Panc1 (cell line): ENCODE measurements at regions not wholly inside any gene's neighbourhood (a gene's known extent, or its start where the extent isn't known, plus 50 kb on each side); places are given as distances from the start of the nearest gene placed in this dataset.

ENCODE experiments used
- ATAC-seq: fragments of 200-7000 bp; cut with Tn5 transposase; 2 replicates; pipeline ENCODE4 v1.9.1; 2020; ENCODE audit warnings: mild to moderate bottlenecking, moderate library complexity
- BruUV-seq: library from RNA; stranded (reverse); fragments of 400-500 nt; replicated peaks from 2 replicates; lab custom pipeline; 2021; lab: Mats Ljungman, UMichigan
- CTCF ChIA-PET: fragments of 300-600 bp; sonication (Branson Sonifier 250); formaldehyde crosslinking; loops from one replicate; lab custom pipeline; 2022; ENCODE audit warnings: antibody characterized with exemption; lab: Charles Lee
- POLR2A ChIA-PET: fragments of 300-600 bp; sonication (Branson Sonifier 250); formaldehyde crosslinking; loops from one replicate; lab custom pipeline; 2022; ENCODE audit warnings: antibody characterized with exemption; lab: Charles Lee
- DNase-seq: peaks from one replicate; pipeline ENCODE4 v3.0.0-alpha.2; 2010; ENCODE audit warnings: low read depth, low spot score
- H3K27ac ChIP-seq: 2 replicates; pipeline ENCODE4 v1.5.1; 2011; ENCODE audit warnings: mild to moderate bottlenecking, low read length, inconsistent platforms
- H3K27me3 ChIP-seq: fragments of 200-500 bp; sonication (Bioruptor generic); 2 replicates; pipeline ENCODE4 v1.6.0; 2014; ENCODE audit warnings: low read length, inconsistent platforms; ENCODE audit not compliant: control insufficient read depth, insufficient read depth
- H3K36me3 ChIP-seq: fragments of 200-500 bp; sonication (Bioruptor generic); 2 replicates; pipeline ENCODE4 v1.5.1; 2014; ENCODE audit warnings: inconsistent platforms, mild to moderate bottlenecking, low read length, moderate library complexity; ENCODE audit not compliant: control insufficient read depth, insufficient read depth
- H3K4me1 ChIP-seq: 2 replicates; pipeline ENCODE4 v1.5.1; 2011; ENCODE audit warnings: inconsistent platforms, mild to moderate bottlenecking, low read length, moderate library complexity; ENCODE audit not compliant: control insufficient read depth, insufficient read depth
- H3K4me3 ChIP-seq, 2 experiments: 2 replicates each; pipeline ENCODE4 v1.5.1; 2011 to 2012; ENCODE audit warnings: low read depth in 2 of 2, low read length in 2 of 2, mild to moderate bottlenecking in 2 of 2, inconsistent platforms in 1 of 2, moderate library complexity in 1 of 2
- H3K9me3 ChIP-seq: fragments of 200-500 bp; sonication (Bioruptor generic); 2 replicates; pipeline ENCODE4 v1.5.1; 2014; ENCODE audit warnings: low read depth, mild to moderate bottlenecking, inconsistent platforms, low read length, moderate library complexity; ENCODE audit not compliant: control insufficient read depth, insufficient read depth
- CTCF ChIP-seq: fragments of 450-650 bp; IDR thresholded peaks from 2 replicates; pipeline ENCODE4 v1.5.1; 2017; ENCODE audit warnings: mild to moderate bottlenecking
- POLR2AphosphoS5 ChIP-seq: IDR thresholded peaks from 2 replicates; pipeline ENCODE4 v1.6.1; 2012; ENCODE audit warnings: mild to moderate bottlenecking, low read depth, low read length, moderate library complexity
- SIN3A ChIP-seq: IDR thresholded peaks from 2 replicates; pipeline ENCODE4 v1.6.1; 2012; ENCODE audit warnings: low read depth, mild to moderate bottlenecking, low read length, moderate library complexity, borderline replicate concordance; ENCODE audit not compliant: insufficient read depth
- TCF7L2 ChIP-seq: IDR thresholded peaks from 2 replicates; pipeline ENCODE4 v1.6.1; 2011; ENCODE audit warnings: mild to moderate bottlenecking, low read depth, low read length, inconsistent platforms
- in situ Hi-C: cut with HindIII; loops from 2 replicates; pipeline ENCODE4 v1.10.0; 2016; ENCODE audit warnings: low sequenced_read_pairs, low pct_unique_long_range_greater_than_20kb
- intact Hi-C: fragments of 100-400 bp; cut with micrococcal nuclease; formaldehyde crosslinking; loops from one replicate; pipeline ENCODE4 v1.10.0; 2022; ENCODE audit not compliant: unreplicated experiment
- TF ChIP-seq, protein P1 (sequence below), 2 experiments: IDR thresholded peaks; 2 replicates each; pipeline ENCODE4 v1.6.1; 2011 to 2012; ENCODE audit warnings: low read depth in 2 of 2, control low read depth in 1 of 2, low read length in 1 of 2, mild to moderate bottlenecking in 1 of 2, moderate library complexity in 1 of 2; ENCODE audit not compliant: insufficient read depth in 1 of 2

- Histone ChIP-seq H3K9me3 (no peaks in the 10 kb centered on the region), H3K4me3 (no peak overlapping the region), H3K27me3 (no peaks in the 10 kb centered on the region; the same call in 1 of the 2 replicates), H3K4me1 (no peaks in the 10 kb centered on the region), H3K36me3 (no peaks in the 10 kb centered on the region), H3K27ac (no peak overlapping the region)
- DNase-seq = no peak
- no TSS peak for BruUV-seq
- POLR2A ChIA-PET = no interaction called here
- ATAC-seq = no peak
- in situ Hi-C loops = no loop called here
- CTCF ChIA-PET = no interaction called here
- TF ChIP-seq TCF7L2 = no peak
- no peak for TF ChIP-seq CTCF
- TF ChIP-seq SIN3A = no peak
- no peak for TF ChIP-seq POLR2AphosphoS5
- TF ChIP-seq, protein P1, sequence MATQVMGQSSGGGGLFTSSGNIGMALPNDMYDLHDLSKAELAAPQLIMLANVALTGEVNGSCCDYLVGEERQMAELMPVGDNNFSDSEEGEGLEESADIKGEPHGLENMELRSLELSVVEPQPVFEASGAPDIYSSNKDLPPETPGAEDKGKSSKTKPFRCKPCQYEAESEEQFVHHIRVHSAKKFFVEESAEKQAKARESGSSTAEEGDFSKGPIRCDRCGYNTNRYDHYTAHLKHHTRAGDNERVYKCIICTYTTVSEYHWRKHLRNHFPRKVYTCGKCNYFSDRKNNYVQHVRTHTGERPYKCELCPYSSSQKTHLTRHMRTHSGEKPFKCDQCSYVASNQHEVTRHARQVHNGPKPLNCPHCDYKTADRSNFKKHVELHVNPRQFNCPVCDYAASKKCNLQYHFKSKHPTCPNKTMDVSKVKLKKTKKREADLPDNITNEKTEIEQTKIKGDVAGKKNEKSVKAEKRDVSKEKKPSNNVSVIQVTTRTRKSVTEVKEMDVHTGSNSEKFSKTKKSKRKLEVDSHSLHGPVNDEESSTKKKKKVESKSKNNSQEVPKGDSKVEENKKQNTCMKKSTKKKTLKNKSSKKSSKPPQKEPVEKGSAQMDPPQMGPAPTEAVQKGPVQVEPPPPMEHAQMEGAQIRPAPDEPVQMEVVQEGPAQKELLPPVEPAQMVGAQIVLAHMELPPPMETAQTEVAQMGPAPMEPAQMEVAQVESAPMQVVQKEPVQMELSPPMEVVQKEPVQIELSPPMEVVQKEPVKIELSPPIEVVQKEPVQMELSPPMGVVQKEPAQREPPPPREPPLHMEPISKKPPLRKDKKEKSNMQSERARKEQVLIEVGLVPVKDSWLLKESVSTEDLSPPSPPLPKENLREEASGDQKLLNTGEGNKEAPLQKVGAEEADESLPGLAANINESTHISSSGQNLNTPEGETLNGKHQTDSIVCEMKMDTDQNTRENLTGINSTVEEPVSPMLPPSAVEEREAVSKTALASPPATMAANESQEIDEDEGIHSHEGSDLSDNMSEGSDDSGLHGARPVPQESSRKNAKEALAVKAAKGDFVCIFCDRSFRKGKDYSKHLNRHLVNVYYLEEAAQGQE (IDR thresholded peaks at IDR 0.05; ENCODE audit: insufficient read depth in 1 of 2, low read depth in 2 of 2, low read length in 1 of 2) = no peak
- intact Hi-C loops = no loop called here
These were observed 141.8 kb downstream of the CTH start for GRCh38 chr1:70552662-70553566.

- no peaks in the 10 kb centered on the region; the same call in 1 of the 2 replicates for H3K27me3 ChIP-seq
- H3K4me1 ChIP-seq = no peaks in the 10 kb centered on the region
- no TSS peak for BruUV-seq
These were observed 142.5 kb downstream of the CTH start for GRCh38 chr1:70553567-70553956.

More at GRCh38 chr1:70553567-70553956, 142.5 kb downstream of the CTH start:
- Histone ChIP-seq H3K9me3 (no peaks in the 10 kb centered on the region), H3K4me3 (no peak overlapping the region), H3K36me3 (no peaks in the 10 kb centered on the region), H3K27ac (no peak overlapping the region)
- ChIA-PET POLR2A (no interaction called here), CTCF (no interaction called here)
- no peak for ATAC-seq
- TF ChIP-seq CTCF = no peak
- no peak for TF ChIP-seq SIN3A
- TF ChIP-seq, protein P1 (IDR thresholded peaks at IDR 0.05; ENCODE audit: insufficient read depth in 1 of 2, low read depth in 2 of 2, low read length in 1 of 2) = no peak
- TF ChIP-seq POLR2AphosphoS5 = no peak
- TF ChIP-seq TCF7L2 = no peak
- in situ Hi-C loops = no loop called here
- intact Hi-C loops = no loop called here
- DNase-seq = no peak
